H1 (cell line): ENCODE measurements at regions not wholly inside any gene's neighbourhood (a gene's known extent, or its start where the extent isn't known, plus 50 kb on each side); places are given as distances from the start of the nearest gene placed in this dataset.

Source experiments
- CTCF ChIA-PET: fragments of 300-600 bp; sonication (Branson Sonifier 250); formaldehyde crosslinking; loops from one replicate; lab custom pipeline; 2021; ENCODE audit not compliant: partially characterized antibody; lab: Charles Lee
- POLR2A ChIA-PET: fragments of 300-600 bp; sonication (Branson Sonifier 250); formaldehyde crosslinking; loops from one replicate; lab custom pipeline; 2021; ENCODE audit warnings: inconsistent platforms; ENCODE audit not compliant: partially characterized antibody; lab: Charles Lee
- DNase-seq, 2 experiments: peaks; one replicate each; pipeline versions ENCODE4 v3.0.0 to v3.0.0-alpha.2; 2010 to 2022; ENCODE audit warnings: low spot score in 2 of 2, low read depth in 1 of 2, mixed read lengths in 1 of 2
- FAIRE-seq: peaks from 2 replicates; lab custom pipeline; 2011; peaks lifted over from hg19 to GRCh38; lab: Jason Lieb, UNC
- H2AFZ ChIP-seq: 2 replicates; pipeline ENCODE4 v1.8.1; 2012; ENCODE audit warnings: low read length, inconsistent platforms
- H2AK5ac ChIP-seq: 2 replicates; pipeline ENCODE4 v1.6.1; 2013; ENCODE audit warnings: low read depth, low read length
- H2BK120ac ChIP-seq: replicated peaks from 2 replicates; pipeline ENCODE3; 2013; ENCODE audit warnings: low read depth, low read length, inconsistent platforms
- H2BK12ac ChIP-seq: 2 replicates; pipeline ENCODE4 v1.6.1; 2013; ENCODE audit warnings: low read depth, low read length
- H2BK15ac ChIP-seq: 2 replicates; pipeline ENCODE4 v1.6.1; 2013; ENCODE audit warnings: low read length
- H2BK20ac ChIP-seq: 2 replicates; pipeline ENCODE4 v1.6.1; 2013; ENCODE audit warnings: low read length
- H2BK5ac ChIP-seq: 2 replicates; pipeline ENCODE4 v1.6.1; 2013; ENCODE audit warnings: low read depth, low read length
- H3K14ac ChIP-seq: 2 replicates; pipeline ENCODE4 v1.6.1; 2013; ENCODE audit warnings: inconsistent platforms; ENCODE audit not compliant: insufficient read length
- H3K18ac ChIP-seq: 2 replicates; pipeline ENCODE4 v1.6.1; 2013; ENCODE audit warnings: low read length; ENCODE audit errors: extremely low read depth
- H3K23ac ChIP-seq: 2 replicates; pipeline ENCODE4 v1.6.1; 2013; ENCODE audit warnings: inconsistent platforms; ENCODE audit not compliant: insufficient read length
- H3K23me2 ChIP-seq: 2 replicates; pipeline ENCODE4 v1.6.1; 2013; ENCODE audit warnings: low read depth, low read length
- H3K27ac ChIP-seq: 2 replicates; pipeline ENCODE4 v1.6.1; 2011; ENCODE audit warnings: low read depth, low read length, inconsistent platforms
- H3K27me3 ChIP-seq, 4 experiments: replicated peaks in 1 of 4; 1 replicate in 1 of 4; 2 replicates in 3 of 4; pipeline versions ENCODE4 v1.6.1 to v1.8.1; 2011 to 2013; ENCODE audit warnings: low read length in 3 of 4, mild to moderate bottlenecking in 3 of 4, inconsistent platforms in 2 of 4, mixed read lengths in 2 of 4, moderate library complexity in 1 of 4; ENCODE audit not compliant: control insufficient read depth in 3 of 4, insufficient read depth in 3 of 4; ENCODE audit errors: extremely low read depth in 1 of 4
- H3K36me3 ChIP-seq, 4 experiments: 2 replicates each; pipeline versions ENCODE4 v1.6.1 to v1.8.1; 2011 to 2013; ENCODE audit warnings: mild to moderate bottlenecking in 4 of 4, low read length in 3 of 4, moderate library complexity in 2 of 4, control low read depth in 1 of 4, inconsistent platforms in 1 of 4; ENCODE audit not compliant: insufficient read depth in 4 of 4, control insufficient read depth in 2 of 4
- H3K4ac ChIP-seq: replicated peaks from 2 replicates; pipeline ENCODE3; 2013; ENCODE audit warnings: low read length, low read depth, mixed read lengths, inconsistent platforms; ENCODE audit not compliant: insufficient read length
- H3K4me1 ChIP-seq, 4 experiments: replicated peaks in 1 of 4; 1 replicate in 1 of 4; 2 replicates in 3 of 4; pipeline versions ENCODE4 v1.6.1 to v1.8.1; 2011 to 2013; ENCODE audit warnings: low read length in 3 of 4, inconsistent platforms in 2 of 4, mixed read lengths in 1 of 4; ENCODE audit not compliant: insufficient read depth in 4 of 4, control insufficient read depth in 3 of 4
- H3K4me2 ChIP-seq, 2 experiments: 2 replicates each; pipeline versions ENCODE4 v1.6.1 to v1.8.1; 2011 to 2013; ENCODE audit warnings: low read depth in 2 of 2, low read length in 2 of 2, control low read depth in 1 of 2, inconsistent platforms in 1 of 2, mild to moderate bottlenecking in 1 of 2; ENCODE audit not compliant: insufficient read depth in 1 of 2
- H3K4me3 ChIP-seq, 4 experiments: fragments of 200-600, 300-600 bp in 1 of 4; sonication (generic), shearing (Covaris generic), sonication (Bioruptor Twin) in 1 of 4; 2 replicates each; pipeline versions ENCODE4 v1.5.1 to v1.8.1; 2011 to 2016; ENCODE audit warnings: low read length in 4 of 4, low read depth in 3 of 4, control low read depth in 2 of 4, inconsistent platforms in 2 of 4, mild to moderate bottlenecking in 2 of 4, mixed read lengths in 1 of 4, moderate library complexity in 1 of 4; ENCODE audit not compliant: insufficient read depth in 2 of 4; ENCODE audit errors: extremely low read depth in 1 of 4
- H3K56ac ChIP-seq: replicated peaks from 2 replicates; pipeline ENCODE3; 2013; ENCODE audit warnings: low read depth, mild to moderate bottlenecking, mixed read lengths, low read length, inconsistent platforms; ENCODE audit not compliant: insufficient read length
- H3K79me1 ChIP-seq: 2 replicates; pipeline ENCODE4 v1.6.1; 2013; ENCODE audit warnings: low read depth, low read length, control low read depth
- H3K79me2 ChIP-seq, 2 experiments: 2 replicates each; pipeline versions ENCODE4 v1.6.1 to v1.8.1; 2012 to 2013; ENCODE audit warnings: low read length in 2 of 2, mild to moderate bottlenecking in 2 of 2, inconsistent platforms in 1 of 2; ENCODE audit not compliant: insufficient read depth in 2 of 2, control insufficient read depth in 1 of 2
- H3K9ac ChIP-seq, 4 experiments: replicated peaks in 1 of 4; 1 replicate in 1 of 4; 2 replicates in 3 of 4; pipeline versions ENCODE4 v1.6.1 to v1.8.1; 2011 to 2013; ENCODE audit warnings: low read depth in 3 of 4, low read length in 3 of 4, control low read depth in 2 of 4, mild to moderate bottlenecking in 2 of 4, moderate library complexity in 2 of 4, inconsistent platforms in 1 of 4; ENCODE audit errors: extremely low read depth in 1 of 4
- H3K9me3 ChIP-seq, 2 experiments: 2 replicates each; pipeline versions ENCODE4 v1.6.1 to v1.8.1; 2012 to 2013; ENCODE audit warnings: mild to moderate bottlenecking in 2 of 2, moderate library complexity in 2 of 2, control low read depth in 1 of 2, inconsistent platforms in 1 of 2, low read depth in 1 of 2, low read length in 1 of 2, mixed read lengths in 1 of 2; ENCODE audit not compliant: insufficient read depth in 2 of 2
- H4K20me1 ChIP-seq, 2 experiments: replicated peaks in 1 of 2; 2 replicates each; pipeline versions ENCODE3 to v1.8.1; 2011 to 2013; ENCODE audit warnings: inconsistent platforms in 2 of 2, low read length in 2 of 2, mild to moderate bottlenecking in 1 of 2; ENCODE audit not compliant: insufficient read depth in 2 of 2, control insufficient read depth in 1 of 2
- H4K5ac ChIP-seq: 2 replicates; pipeline ENCODE4 v1.6.1; 2013; ENCODE audit warnings: low read length, low read depth, mixed read lengths, inconsistent platforms; ENCODE audit not compliant: insufficient read length
- H4K8ac ChIP-seq: 2 replicates; pipeline ENCODE4 v1.8.0; 2013; ENCODE audit warnings: mild to moderate bottlenecking, moderate library complexity, low read length, inconsistent platforms; ENCODE audit not compliant: insufficient read depth; ENCODE audit errors: extremely low read depth
- H4K91ac ChIP-seq: replicated peaks from 2 replicates; pipeline ENCODE3; 2013; ENCODE audit warnings: low read length, mixed read lengths, inconsistent platforms; ENCODE audit not compliant: insufficient read length
- HDAC2 ChIP-seq, 2 experiments: fragments of 300-600 bp in 1 of 2; sonication (generic) in 1 of 2; IDR thresholded peaks; 2 replicates each; pipeline ENCODE4 v1.6.1; 2011 to 2012; ENCODE audit warnings: low read depth in 2 of 2, low read length in 2 of 2, mild to moderate bottlenecking in 2 of 2, moderate library complexity in 2 of 2, borderline replicate concordance in 1 of 2, inconsistent platforms in 1 of 2
- KDM4A ChIP-seq: IDR thresholded peaks from one replicate; pipeline ENCODE4 v1.7.1; 2012; ENCODE audit warnings: low read depth, mild to moderate bottlenecking, moderate library complexity, low read length, inconsistent platforms; ENCODE audit not compliant: severe bottlenecking
- MAFK ChIP-seq: IDR thresholded peaks from 2 replicates; pipeline ENCODE4 v1.6.1; 2012; ENCODE audit warnings: low read depth, mild to moderate bottlenecking, improper control_type of control experiment, low read length
- RBBP5 ChIP-seq: IDR thresholded peaks from 2 replicates; pipeline ENCODE4 v1.7.1; 2012; ENCODE audit warnings: low read depth, mild to moderate bottlenecking, inconsistent platforms, low read length, moderate library complexity, borderline replicate concordance
- RFX5 ChIP-seq: IDR thresholded peaks from 2 replicates; pipeline ENCODE4 v1.6.1; 2011; ENCODE audit warnings: low read depth, low read length, improper control_type of control experiment, borderline replicate concordance
- RXRA ChIP-seq: IDR thresholded peaks from 2 replicates; pipeline ENCODE4 v1.6.1; 2011; ENCODE audit warnings: low read depth, mild to moderate bottlenecking, low read length, moderate library complexity; ENCODE audit not compliant: insufficient read depth
- SIRT6 ChIP-seq: IDR thresholded peaks from one replicate; pipeline ENCODE4 v1.7.1; 2012; ENCODE audit warnings: low read length, inconsistent platforms
- SIX5 ChIP-seq: IDR thresholded peaks from 2 replicates; pipeline ENCODE4 v1.6.1; 2011; ENCODE audit warnings: mild to moderate bottlenecking, low read depth, low read length
- SP2 ChIP-seq: IDR thresholded peaks from 2 replicates; pipeline ENCODE4 v1.6.1; 2012; ENCODE audit warnings: mild to moderate bottlenecking, low read length, inconsistent platforms
- TBP ChIP-seq: IDR thresholded peaks from 2 replicates; pipeline ENCODE4 v1.6.1; 2011; ENCODE audit warnings: low read depth, low read length, improper control_type of control experiment
- TCF12 ChIP-seq: IDR thresholded peaks from 2 replicates; pipeline ENCODE4 v1.6.1; 2011; ENCODE audit warnings: low read depth, mild to moderate bottlenecking, low read length
- WGBS, 2 experiments: shearing (Covaris generic) in 1 of 2; methylation state at CpG; one replicate each; pipeline versions ENCODE4 v1.1.6 to v1.1.7; 2013 to 2015; ENCODE audit warnings: low lambda C conversion rate in 2 of 2, mixed read lengths in 2 of 2, inconsistent platforms in 1 of 2, low coverage in 1 of 2, missing lambda C conversion rate in 1 of 2; ENCODE audit not compliant: insufficient replicate concordance in 2 of 2, insufficient coverage in 1 of 2, insufficient read length in 1 of 2; ENCODE audit errors: extremely low coverage in 1 of 2, missing lambda C conversion rate in 1 of 2; 5-methylcytosine and 5-hydroxymethylcytosine counted together

GRCh38 chr18:73531601-73532000 is 616.0 kb downstream of the FBXO15 start:
- Histone ChIP-seq H3K9me3 (no peaks in the 10 kb centered on the region; a peak in 2 of 4 replicates), H3K9ac (no peak overlapping the region), H2BK120ac (no peak overlapping the region), H2BK20ac (no peak overlapping the region), H3K23ac (no peak overlapping the region), H3K79me1 (no peaks in the 10 kb centered on the region), H3K27ac (no peak overlapping the region), H3K18ac (no peak overlapping the region), H3K14ac (no peak overlapping the region), H3K23me2 (no peaks in the 10 kb centered on the region), H2AFZ (no peak overlapping the region), H4K91ac (no peak overlapping the region), H2AK5ac (no peak overlapping the region), H3K4ac (no peak overlapping the region), H3K79me2 (no peaks in the 10 kb centered on the region), H3K4me3 (no peak overlapping the region), H2BK5ac (no peak overlapping the region), H3K27me3 (no peaks in the 10 kb centered on the region), H3K36me3 (no peaks in the 10 kb centered on the region), H4K8ac (no peak overlapping the region), H3K4me2 (no peak overlapping the region), H4K20me1 (no peaks in the 10 kb centered on the region), H4K5ac (no peak overlapping the region), H3K56ac (no peak overlapping the region), H2BK15ac (no peak overlapping the region), H2BK12ac (no peak overlapping the region), H3K4me1 (no peaks in the 10 kb centered on the region)
- ChIA-PET CTCF (interaction anchor here (0.7 kb wide), 1 partner anchor 261 kb away, joined by 3 read pairs; no protein-coding TSS in a partner anchor), POLR2A (interaction anchor here (0.7 kb wide), 1 partner anchor 201 kb away, joined by 5 read pairs; no protein-coding TSS in a partner anchor)
- DNase-seq: no peak
- WGBS, 2 experiments: 77% methylated on average over 3 of the region's 3 CpGs; no CpG with 5 or more reads in 1 of the 2 experiments
- FAIRE-seq: no peak
- TF ChIP-seq MAFK: no peak
- TF ChIP-seq SIRT6: no peak
- no peak for TF ChIP-seq HDAC2 (IDR thresholded peaks at IDR 0.05; ENCODE audit: borderline replicate concordance in 1 of 2, low read depth in 2 of 2, low read length in 2 of 2)
- TF ChIP-seq RXRA: no peak
- no peak for TF ChIP-seq KDM4A
- no peak for TF ChIP-seq RBBP5
- no peak for TF ChIP-seq SP2
- TF ChIP-seq TBP: no peak
- TF ChIP-seq RFX5: no peak
- TF ChIP-seq TCF12: no peak
- no peak for TF ChIP-seq SIX5
